Activated CD4-positive, alpha-beta T cell treated with anti-CD3 and anti-CD28 coated beads, Interleukin-2, amount 10 ng/mL, durations not matched to agents 7 days and 5 days (primary cell): ENCODE measurements at regions not wholly inside any gene's neighbourhood (a gene's known extent, or its start where the extent isn't known, plus 50 kb on each side); places are given as distances from the start of the nearest gene placed in this dataset.
"Not testable (repeated sequence)": the region's sequence is repeated elsewhere in the genome, so short reads cannot be mapped to it uniquely, and the experiment has no call there.

ENCODE experiments used
- CTCF ChIA-PET: fragments of 350-600 bp; sonication (Branson Sonifier 250); formaldehyde crosslinking; loops from one replicate; lab custom pipeline; 2021; ENCODE audit warnings: antibody characterized with exemption; lab: Charles Lee
- POLR2A ChIA-PET: fragments of 350-600 bp; sonication (Branson Sonifier 250); formaldehyde crosslinking; loops from one replicate; lab custom pipeline; 2021; ENCODE audit warnings: antibody characterized with exemption; lab: Charles Lee
- DNase-seq: peaks from one replicate; pipeline ENCODE4 v3.0.0-alpha.2; 2020
- H3K27ac Mint-ChIP-seq: one replicate; pipeline ENCODE4 v1.8.0; 2021; ENCODE audit warnings: mild to moderate bottlenecking, moderate library complexity, mixed read lengths
- H3K27me3 Mint-ChIP-seq: one replicate; pipeline ENCODE4 v1.8.0; 2021; ENCODE audit warnings: mixed read lengths
- H3K36me3 Mint-ChIP-seq: one replicate; pipeline ENCODE4 v1.8.0; 2021; ENCODE audit warnings: low read depth, mixed read lengths
- H3K4me1 Mint-ChIP-seq: one replicate; pipeline ENCODE4 v1.8.0; 2021; ENCODE audit warnings: mixed read lengths
- H3K4me3 Mint-ChIP-seq: one replicate; pipeline ENCODE4 v1.8.0; 2021; ENCODE audit warnings: mild to moderate bottlenecking, moderate library complexity, mixed read lengths
- H3K9me3 Mint-ChIP-seq: one replicate; pipeline ENCODE4 v1.8.0; 2021; ENCODE audit warnings: mixed read lengths

- no peak overlapping the region for H3K4me3 Mint-ChIP-seq
- no peak overlapping the region for H3K27ac Mint-ChIP-seq
- POLR2A ChIA-PET, result no interaction called here
- peaks cover 13% of the 10 kb centered on the region for H3K4me1 Mint-ChIP-seq
- no peaks in the 10 kb centered on the region for H3K9me3 Mint-ChIP-seq
- CTCF ChIA-PET, result interaction anchor here (0.6 kb wide), 1 partner anchor 9 kb away, joined by 3 read pairs; no protein-coding TSS in a partner anchor
- H3K36me3 Mint-ChIP-seq, result no peaks in the 10 kb centered on the region
- no peak for DNase-seq
- H3K27me3 Mint-ChIP-seq, result peaks cover 15% of the 10 kb centered on the region
These were observed 151.4 kb upstream of the RGS6 start for GRCh38 chr14:71780822-71781221.

DNA sequence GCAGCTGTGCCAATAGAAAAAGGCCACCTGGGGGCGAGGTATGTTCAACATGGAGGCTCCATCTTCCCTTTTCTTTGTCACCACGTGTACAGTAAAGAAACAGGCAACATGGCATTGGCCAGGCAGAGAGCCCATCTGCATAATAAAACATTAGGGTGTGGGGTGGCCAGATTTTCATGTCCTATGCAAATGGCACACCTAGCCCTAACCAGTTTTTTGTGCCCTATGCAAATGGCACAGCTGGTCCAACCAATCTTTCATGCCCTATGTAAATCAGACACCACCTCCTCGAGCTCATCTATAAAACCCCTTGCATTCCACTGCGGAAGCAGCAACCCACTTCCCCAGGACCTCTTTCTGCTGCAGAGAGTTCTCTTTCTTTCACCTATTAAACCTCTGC lies 149.1 kb upstream of the RGS6 start:
- H3K36me3 Mint-ChIP-seq, result no peaks in the 10 kb centered on the region
- no peaks in the 10 kb centered on the region for H3K9me3 Mint-ChIP-seq
- peaks cover 15% of the 10 kb centered on the region for H3K27me3 Mint-ChIP-seq
- no peak overlapping the region for H3K4me3 Mint-ChIP-seq
- CTCF ChIA-PET, result no interaction called here
- H3K4me1 Mint-ChIP-seq, result no peaks in the 10 kb centered on the region
- no peak for DNase-seq
- no peak overlapping the region for H3K27ac Mint-ChIP-seq
- POLR2A ChIA-PET, result no interaction called here

GRCh38 chr14:71783786-71784185 lies 148.4 kb upstream of the RGS6 start:
- Mint-ChIP-seq H3K4me3 (no peak overlapping the region), H3K9me3 (no peaks in the 10 kb centered on the region), H3K4me1 (no peaks in the 10 kb centered on the region), H3K36me3 (no peaks in the 10 kb centered on the region), H3K27me3 (peaks cover 16% of the 10 kb centered on the region), H3K27ac (no peak overlapping the region)
- no peak for DNase-seq
- ChIA-PET CTCF (no interaction called here), POLR2A (no interaction called here)

DNA sequence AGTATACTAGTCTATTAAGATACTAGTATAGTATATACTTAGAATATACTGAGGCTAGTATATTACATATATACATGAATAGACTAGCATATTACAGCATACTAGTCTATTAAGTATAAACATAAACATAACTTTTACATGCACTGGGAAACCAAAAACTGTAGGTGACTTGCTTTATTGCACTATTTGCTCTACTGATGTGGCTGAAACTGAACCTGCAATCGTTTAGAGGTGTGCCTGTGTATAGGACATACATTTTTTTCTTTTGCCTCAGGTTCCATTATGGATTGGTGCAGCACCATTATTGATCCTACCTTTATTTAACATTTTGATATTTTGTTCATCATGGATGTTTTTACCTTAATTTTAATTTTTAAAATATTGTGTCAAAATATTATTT lies 143.2 kb upstream of the RGS6 start:
- Mint-ChIP-seq H3K27ac (no peak overlapping the region), H3K9me3 (no peaks in the 10 kb centered on the region), H3K4me3 (no peak overlapping the region), H3K27me3 (peaks cover 20% of the 10 kb centered on the region), H3K36me3 (no peaks in the 10 kb centered on the region), H3K4me1 (no peaks in the 10 kb centered on the region)
- no peak for DNase-seq
- ChIA-PET CTCF (no interaction called here), POLR2A (no interaction called here)

- Mint-ChIP-seq H3K27me3 (peaks cover 11% of the 10 kb centered on the region), H3K9me3 (no peaks in the 10 kb centered on the region), H3K27ac (no peak overlapping the region), H3K36me3 (no peaks in the 10 kb centered on the region), H3K4me1 (no peaks in the 10 kb centered on the region), H3K4me3 (no peak overlapping the region)
- DNase-seq, result no peak
- POLR2A ChIA-PET, result no interaction called here
- CTCF ChIA-PET, result no interaction called here
These were observed 132.4 kb upstream of the RGS6 start for GRCh38 chr14:71799841-71800240.

GRCh38 chr14:71800878-71801277 lies 131.4 kb upstream of the RGS6 start:
- peaks cover 5% of the 10 kb centered on the region for H3K27me3 Mint-ChIP-seq
- CTCF ChIA-PET, result no interaction called here
- no peak overlapping the region for H3K4me3 Mint-ChIP-seq
- POLR2A ChIA-PET, result no interaction called here
- H3K9me3 Mint-ChIP-seq, result no peaks in the 10 kb centered on the region
- no peaks in the 10 kb centered on the region for H3K36me3 Mint-ChIP-seq
- no peaks in the 10 kb centered on the region for H3K4me1 Mint-ChIP-seq
- H3K27ac Mint-ChIP-seq, result no peak overlapping the region
- no peak for DNase-seq

DNA sequence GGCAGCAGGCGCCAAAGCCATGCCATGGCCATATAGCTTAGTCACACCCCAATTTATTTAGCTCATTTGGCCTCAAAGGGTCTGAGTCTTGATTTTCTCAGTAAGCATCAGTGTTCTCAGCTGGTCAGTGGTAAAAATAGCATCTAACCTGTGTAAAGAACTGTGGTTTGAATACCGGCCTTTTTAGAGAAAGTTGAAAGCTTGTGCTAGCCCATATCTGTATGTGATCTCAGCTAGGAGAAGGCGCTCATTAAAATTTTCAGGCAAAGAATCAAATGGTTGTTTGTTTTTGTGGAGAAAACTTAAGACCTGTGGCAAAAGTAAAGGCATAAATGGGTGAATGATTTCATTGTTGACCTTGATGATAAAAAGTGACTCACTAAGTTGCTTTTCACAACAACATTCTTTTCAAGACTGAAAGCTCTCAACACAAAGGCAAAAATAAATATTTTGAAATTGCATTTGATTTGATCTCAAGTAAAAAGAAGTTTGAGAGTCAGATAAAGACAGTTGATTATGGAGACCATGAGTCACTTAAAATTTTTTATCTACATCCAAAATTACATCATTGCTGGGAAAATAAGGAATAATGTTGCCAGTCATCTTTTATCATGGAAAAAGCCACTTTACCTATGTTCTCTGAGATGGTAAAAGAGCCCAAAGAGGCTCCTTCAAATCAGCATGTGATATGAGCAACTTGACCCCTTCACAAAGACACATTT lies 128.5 kb upstream of the RGS6 start:
- no peak overlapping the region for H3K27ac Mint-ChIP-seq
- DNase-seq, result no peak
- no peaks in the 10 kb centered on the region for H3K9me3 Mint-ChIP-seq
- H3K4me1 Mint-ChIP-seq, result no peaks in the 10 kb centered on the region
- POLR2A ChIA-PET, result no interaction called here
- CTCF ChIA-PET, result interaction anchor here (1.0 kb wide), 1 partner anchor 10 kb away, joined by 3 read pairs; no protein-coding TSS in a partner anchor
- H3K27me3 Mint-ChIP-seq, result peaks cover 18% of the 10 kb centered on the region
- H3K36me3 Mint-ChIP-seq, result no peaks in the 10 kb centered on the region
- H3K4me3 Mint-ChIP-seq, result no peak overlapping the region

- Mint-ChIP-seq H3K27me3 (peaks cover 27% of the 10 kb centered on the region), H3K4me3 (no peak overlapping the region), H3K36me3 (no peaks in the 10 kb centered on the region), H3K27ac (no peak overlapping the region), H3K9me3 (no peaks in the 10 kb centered on the region), H3K4me1 (no peaks in the 10 kb centered on the region)
- ChIA-PET POLR2A (no interaction called here), CTCF (no interaction called here)
- DNase-seq, result no peak
These were observed 127.2 kb upstream of the RGS6 start for GRCh38 chr14:71804992-71805391.

GRCh38 chr14:71807049-71807448 lies 125.2 kb upstream of the RGS6 start:
- DNase-seq, POLR2A ChIA-PET, H3K4me1 Mint-ChIP-seq, H3K27ac Mint-ChIP-seq, H3K4me3 Mint-ChIP-seq, H3K36me3 Mint-ChIP-seq, H3K9me3 Mint-ChIP-seq: not testable (repeated sequence)
- CTCF ChIA-PET, result interaction anchor here (0.6 kb wide), 1 partner anchor 289 kb away, joined by 3 read pairs; no protein-coding TSS in a partner anchor
- peaks cover 33% of the 10 kb centered on the region for H3K27me3 Mint-ChIP-seq

DNA sequence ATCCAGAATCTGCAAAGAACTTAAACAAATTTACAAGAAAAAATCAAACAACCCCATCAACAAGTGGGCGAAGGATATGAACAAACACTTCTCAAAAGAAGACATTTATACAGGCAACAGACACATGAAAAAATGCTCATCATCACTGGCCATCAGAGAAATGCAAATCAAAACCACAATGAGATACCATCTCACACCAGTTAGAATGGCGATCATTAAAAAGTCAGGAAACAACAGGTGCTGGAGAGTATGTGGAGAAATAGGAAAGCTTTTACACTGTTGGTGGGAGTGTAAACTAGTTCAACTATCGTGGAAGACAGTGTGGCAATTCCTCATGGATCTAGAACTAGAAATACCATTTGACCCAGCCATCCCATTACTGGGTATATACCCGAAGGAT lies 121.4 kb upstream of the RGS6 start:
- POLR2A ChIA-PET, H3K27ac Mint-ChIP-seq, H3K4me1 Mint-ChIP-seq, DNase-seq, H3K4me3 Mint-ChIP-seq, H3K36me3 Mint-ChIP-seq, CTCF ChIA-PET, H3K9me3 Mint-ChIP-seq: not testable (repeated sequence)
- H3K27me3 Mint-ChIP-seq, result peaks cover 35% of the 10 kb centered on the region

GRCh38 chr14:71812693-71813092 lies 119.5 kb upstream of the RGS6 start:
- no peaks in the 10 kb centered on the region for H3K4me1 Mint-ChIP-seq
- DNase-seq, result no peak
- CTCF ChIA-PET, result no interaction called here
- no peaks in the 10 kb centered on the region for H3K9me3 Mint-ChIP-seq
- POLR2A ChIA-PET, result no interaction called here
- H3K4me3 Mint-ChIP-seq, result no peak overlapping the region
- no peaks in the 10 kb centered on the region for H3K36me3 Mint-ChIP-seq
- peaks cover 36% of the 10 kb centered on the region for H3K27me3 Mint-ChIP-seq
- no peak overlapping the region for H3K27ac Mint-ChIP-seq

DNA sequence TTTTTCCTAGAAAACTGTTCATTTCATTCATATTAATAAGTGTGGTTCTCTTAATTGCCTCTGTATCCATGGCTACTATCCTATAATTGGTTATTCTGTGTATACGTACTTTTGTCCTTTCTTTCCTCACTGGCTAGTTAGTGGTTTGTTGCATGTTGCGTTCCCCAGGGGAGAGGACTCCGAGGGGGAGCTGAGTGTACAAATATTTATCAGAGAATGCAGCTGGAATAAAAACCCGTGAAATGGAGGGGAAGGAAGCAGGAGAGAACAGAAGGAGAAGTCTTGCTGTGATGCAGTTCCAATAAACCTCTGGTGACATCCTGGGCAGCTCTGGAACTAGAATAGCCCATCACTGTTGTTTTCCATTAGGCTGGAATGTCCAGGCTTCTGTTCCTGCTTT lies 117.1 kb upstream of the RGS6 start:
- H3K4me3 Mint-ChIP-seq, result no peak overlapping the region
- no peak for DNase-seq
- H3K4me1 Mint-ChIP-seq, result no peaks in the 10 kb centered on the region
- peaks cover 26% of the 10 kb centered on the region for H3K27me3 Mint-ChIP-seq
- ChIA-PET POLR2A (no interaction called here), CTCF (no interaction called here)
- no peaks in the 10 kb centered on the region for H3K9me3 Mint-ChIP-seq
- H3K36me3 Mint-ChIP-seq, result no peaks in the 10 kb centered on the region
- H3K27ac Mint-ChIP-seq, result no peak overlapping the region

DNA sequence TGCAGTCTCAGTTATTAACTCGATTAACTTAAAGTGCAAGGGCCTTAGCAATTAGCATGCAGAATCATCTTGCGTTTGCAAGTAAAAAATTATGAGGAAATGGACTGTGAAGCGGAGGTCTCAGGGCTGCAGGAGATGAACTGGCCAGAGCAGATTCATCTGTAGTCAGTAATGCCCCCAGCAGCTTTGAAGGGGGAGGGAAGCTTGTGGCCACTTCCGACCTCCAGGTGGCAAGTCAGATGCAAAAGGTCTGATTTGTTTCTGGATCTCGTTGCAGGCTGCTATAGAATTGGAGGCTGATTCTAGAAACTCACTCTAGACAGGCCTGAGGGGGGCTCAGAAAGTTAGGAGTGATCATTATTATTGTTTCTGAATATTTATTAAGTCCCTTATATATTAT lies 107.4 kb upstream of the RGS6 start:
- ChIA-PET CTCF (no interaction called here), POLR2A (no interaction called here)
- H3K27ac Mint-ChIP-seq, result no peak overlapping the region

GRCh38 chr14:71833476-71833875 lies 98.8 kb upstream of the RGS6 start:
- Mint-ChIP-seq H3K4me3 (no peak overlapping the region), H3K36me3 (no peaks in the 10 kb centered on the region), H3K27ac (no peak overlapping the region), H3K27me3 (peaks cover 20% of the 10 kb centered on the region), H3K4me1 (no peaks in the 10 kb centered on the region), H3K9me3 (peaks cover 5% of the 10 kb centered on the region)
- CTCF ChIA-PET, result no interaction called here
- POLR2A ChIA-PET, result no interaction called here
- DNase-seq, result no peak

More for the DNA sequence above, 107.4 kb upstream of the RGS6 start:
- no peak overlapping the region for H3K4me3 Mint-ChIP-seq
- H3K27me3 Mint-ChIP-seq, result peaks cover 15% of the 10 kb centered on the region
- H3K4me1 Mint-ChIP-seq, result peaks cover 12% of the 10 kb centered on the region
- DNase-seq, result no peak
- no peaks in the 10 kb centered on the region for H3K36me3 Mint-ChIP-seq
- H3K9me3 Mint-ChIP-seq, result no peaks in the 10 kb centered on the region
